GM18498 (cell line): ENCODE measurements at regions not wholly inside any gene's neighbourhood (a gene's known extent, or its start where the extent isn't known, plus 50 kb on each side); places are given as distances from the start of the nearest gene placed in this dataset.

Experiments
- ATAC-seq: cut with Tn5 transposase; IDR thresholded peaks from one replicate; pipeline ENCODE4 v1.9.1; 2021; ENCODE audit warnings: mild to moderate bottlenecking, moderate library complexity; ENCODE audit not compliant: unreplicated experiment

DNA sequence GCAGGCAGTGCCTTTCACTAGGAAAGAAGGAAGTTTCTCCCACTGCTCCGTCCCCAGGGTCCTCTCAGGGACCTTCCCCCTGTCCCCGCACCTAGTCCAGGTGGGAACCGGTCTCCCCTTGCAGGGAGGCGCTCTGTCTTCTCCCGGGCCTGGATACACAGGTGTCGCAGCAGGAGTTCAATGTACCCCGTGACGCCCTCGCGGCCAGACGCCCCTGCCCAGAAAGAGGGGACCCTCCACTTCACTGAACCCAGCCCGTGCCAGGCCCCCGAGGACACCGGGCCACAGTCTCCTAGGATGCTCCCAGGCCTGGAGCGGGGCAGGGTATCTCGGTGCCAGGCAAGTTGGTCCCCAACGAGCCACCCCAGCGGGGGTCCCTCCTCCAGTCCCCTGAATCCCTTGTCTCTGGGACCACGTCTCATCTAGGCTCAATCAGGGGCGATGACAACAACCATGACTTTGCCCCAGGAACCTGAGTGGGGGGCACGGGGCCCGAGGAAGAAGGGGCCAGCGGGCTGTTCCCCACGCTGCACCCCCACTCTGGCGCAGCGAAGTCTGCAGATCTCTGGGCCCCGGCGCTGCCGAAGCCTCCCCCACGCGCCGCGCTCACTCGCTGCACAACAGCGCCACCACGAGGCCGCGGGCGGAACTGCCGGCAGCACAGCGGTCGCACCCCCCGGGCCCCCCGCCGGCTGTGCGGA lies 103.0 kb downstream of the EDN3 start:
- ATAC-seq: no peak

GRCh38 chr20:59403962-59404314 lies 103.5 kb downstream of the EDN3 start:
- ATAC-seq: no peak

- no peak for ATAC-seq
Observed at GRCh38 chr20:59404749-59405148, 104.3 kb downstream of the EDN3 start.

- no peak for ATAC-seq
Observed at GRCh38 chr20:59405226-59406200, 105.1 kb downstream of the EDN3 start.

DNA sequence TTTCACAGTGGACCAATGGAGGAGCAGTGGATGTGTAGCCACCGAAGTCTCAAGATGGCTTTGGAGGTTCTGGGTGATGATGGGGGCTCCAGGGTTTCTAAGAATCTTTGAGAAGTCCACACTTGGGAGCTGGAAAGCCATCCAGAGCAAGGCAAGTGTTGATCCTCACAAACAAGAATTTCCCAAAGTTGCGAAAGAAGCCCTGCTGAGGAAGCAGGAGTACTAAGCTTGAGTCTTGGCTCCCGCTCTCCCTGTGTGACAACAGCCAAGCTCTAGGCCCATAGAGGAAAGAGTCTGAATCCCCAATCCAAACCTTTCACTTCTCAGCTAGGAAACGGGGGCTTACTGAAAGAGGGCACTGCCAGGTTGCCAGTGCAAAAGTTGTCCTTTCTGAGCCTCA lies 106.0 kb downstream of the EDN3 start:
- ATAC-seq: no peak

- ATAC-seq: no peak
Observed at GRCh38 chr20:59411170-59411569, 110.8 kb downstream of the EDN3 start.

DNA sequence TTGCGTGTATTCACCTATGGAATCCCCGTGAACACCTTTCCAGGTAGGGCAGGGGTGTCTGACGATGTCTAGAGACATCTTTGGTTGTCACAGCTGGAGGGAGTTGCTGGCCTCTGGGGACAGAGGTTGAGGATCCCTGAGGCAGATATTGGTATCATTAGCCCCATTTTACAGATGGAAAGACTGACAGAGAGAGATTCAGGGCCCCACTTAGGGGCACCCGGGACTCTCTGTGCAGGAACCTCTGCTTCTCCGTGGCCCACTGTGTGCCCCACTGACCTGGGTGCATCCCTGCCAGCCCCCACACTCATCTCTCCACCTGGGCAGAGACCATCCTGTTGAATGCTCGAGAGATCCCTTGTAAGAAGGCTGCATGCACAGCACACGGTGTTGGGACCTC lies 111.2 kb downstream of the EDN3 start:
- no peak for ATAC-seq

- ATAC-seq: no peak
Observed at GRCh38 chr20:59412181-59412580, 111.8 kb downstream of the EDN3 start.

GRCh38 chr20:59412875-59413284 lies 112.5 kb downstream of the EDN3 start:
- ATAC-seq: no peak

- ATAC-seq: no peak
Observed at GRCh38 chr20:59413326-59413865, 113.0 kb downstream of the EDN3 start.

GRCh38 chr20:59414936-59415623 lies 114.7 kb downstream of the EDN3 start:
- no peak for ATAC-seq

- no peak for ATAC-seq
Observed at GRCh38 chr20:59416916-59417315, 116.5 kb downstream of the EDN3 start.

GRCh38 chr20:59421089-59421488 lies 120.7 kb downstream of the EDN3 start:
- no peak for ATAC-seq

GRCh38 chr20:59421920-59422637 lies 121.7 kb downstream of the EDN3 start:
- no peak for ATAC-seq

DNA sequence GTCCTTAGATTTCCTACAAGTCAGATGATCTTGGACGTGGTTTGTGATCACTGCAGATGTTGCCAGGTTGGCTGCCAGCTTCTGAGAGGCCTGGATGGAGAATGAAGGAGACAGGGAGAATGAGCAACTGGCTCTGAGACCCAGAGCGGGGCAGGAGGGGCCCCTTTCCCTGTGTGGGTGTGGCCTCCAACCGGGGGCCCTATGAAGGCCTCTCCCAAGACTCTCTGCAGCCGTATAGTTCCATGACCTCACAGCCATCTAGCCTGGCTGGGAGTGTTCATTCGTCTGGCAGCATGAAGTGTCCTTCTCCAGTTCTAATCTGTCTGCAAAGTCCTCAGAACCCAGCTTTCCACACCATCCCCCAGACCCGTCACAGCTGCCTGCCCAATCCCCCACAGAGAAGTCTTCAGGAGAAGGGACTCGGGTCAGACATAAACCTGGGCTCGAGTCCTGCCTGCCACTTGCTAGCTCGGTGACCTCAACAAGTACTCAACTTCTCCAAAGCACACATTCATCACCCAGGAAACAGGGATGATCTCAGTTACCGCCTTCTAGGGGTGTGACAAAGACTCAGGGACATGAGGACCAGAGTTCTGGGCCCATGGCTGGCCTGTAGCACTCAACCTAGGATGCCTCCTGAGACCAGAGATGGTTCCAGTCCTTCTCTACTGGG lies 122.6 kb downstream of the EDN3 start:
- ATAC-seq: no peak

- ATAC-seq: no peak
Observed at GRCh38 chr20:59424976-59425375, 124.6 kb downstream of the EDN3 start.

GRCh38 chr20:59425572-59425971 lies 125.2 kb downstream of the EDN3 start:
- ATAC-seq: no peak

- no peak for ATAC-seq
Observed at GRCh38 chr20:59428006-59428405, 127.6 kb downstream of the EDN3 start.

- ATAC-seq: no peak
Observed at GRCh38 chr20:59428441-59429205, 128.2 kb downstream of the EDN3 start.
